ENCODE measurements at regions not wholly inside any gene's neighbourhood (a gene's known extent, or its start where the extent isn't known, plus 50 kb on each side); places are given as distances from the start of the nearest gene placed in this dataset.

DNA sequence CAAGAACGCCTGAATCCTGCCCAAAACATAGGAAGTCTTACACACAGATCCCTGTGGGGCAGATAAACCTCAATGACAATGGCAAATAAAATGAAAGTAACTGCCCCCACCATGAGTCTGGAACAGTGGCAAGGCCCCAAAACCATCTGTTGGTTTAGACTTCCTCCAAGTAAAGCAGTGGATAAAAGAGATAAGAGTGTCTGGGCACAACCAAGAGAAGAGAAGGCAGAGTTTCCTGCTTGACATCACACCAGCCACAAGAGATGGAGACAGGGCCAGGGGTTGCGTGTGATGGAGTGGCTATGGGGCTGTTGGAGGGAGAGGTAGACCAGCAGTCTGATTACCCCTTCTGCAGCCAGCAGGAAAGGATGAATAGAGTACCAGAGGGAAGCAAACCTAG lies 212.1 kb upstream of the POU3F3 start:
- no peaks in the 10 kb centered on the region for H4K20me1 ChIP-seq (replicated peaks in 1 of 2; ENCODE audit: control insufficient read depth in 1 of 2, insufficient read depth in 2 of 2, low read length in 2 of 2)
- no peak overlapping the region for H3K14ac ChIP-seq (ENCODE audit: insufficient read length)
- no peak overlapping the region for H3K18ac ChIP-seq (ENCODE audit: extremely low read depth, low read length)
- H3K23me2 ChIP-seq (ENCODE audit: low read depth, low read length) = no peaks in the 10 kb centered on the region
- WGBS, 2 experiments (ENCODE audit: extremely low coverage in 1 of 2, insufficient coverage in 1 of 2, insufficient read length in 1 of 2, insufficient replicate concordance in 2 of 2, low coverage in 1 of 2, low lambda C conversion rate in 2 of 2, missing lambda C conversion rate in 1 of 2) = 97% methylated on average over 2 of the region's 2 CpGs; no CpG with 5 or more reads in 1 of the 2 experiments
- H3K4me2 ChIP-seq (ENCODE audit: insufficient read depth in 1 of 2, low read depth in 2 of 2, low read length in 2 of 2) = no peak overlapping the region
- H2AK5ac ChIP-seq (ENCODE audit: low read depth, low read length) = no peak overlapping the region
- FAIRE-seq (no peak), DNase-seq (ENCODE audit: low read depth in 1 of 2, low spot score in 2 of 2) (no peak)
- no peak overlapping the region for H2AFZ ChIP-seq (ENCODE audit: low read length)
- no peak overlapping the region for H2BK15ac ChIP-seq (ENCODE audit: low read length)
- no peaks in the 10 kb centered on the region for H3K79me1 ChIP-seq (ENCODE audit: low read depth, low read length)
- H2BK120ac ChIP-seq (replicated peaks; ENCODE audit: low read depth, low read length) = no peak overlapping the region
- H4K5ac ChIP-seq (ENCODE audit: insufficient read length, low read depth, low read length) = no peak overlapping the region
- H3K27ac ChIP-seq (ENCODE audit: low read depth, low read length) = no peak overlapping the region
- no peaks in the 10 kb centered on the region for H3K79me2 ChIP-seq (ENCODE audit: control insufficient read depth in 1 of 2, insufficient read depth in 2 of 2, low read length in 2 of 2)
- H3K36me3 ChIP-seq (ENCODE audit: control insufficient read depth in 2 of 4, insufficient read depth in 4 of 4, low read length in 3 of 4) = no peaks in the 10 kb centered on the region
- H3K56ac ChIP-seq (replicated peaks; ENCODE audit: insufficient read length, low read depth, low read length) = no peak overlapping the region
- H4K91ac ChIP-seq (replicated peaks; ENCODE audit: insufficient read length, low read length) = no peak overlapping the region
- H3K4me3 ChIP-seq (ENCODE audit: extremely low read depth in 1 of 4, insufficient read depth in 2 of 4, low read depth in 3 of 4, low read length in 4 of 4) = no peak overlapping the region
- no peaks in the 10 kb centered on the region for H3K27me3 ChIP-seq (replicated peaks in 1 of 4; ENCODE audit: control insufficient read depth in 3 of 4, extremely low read depth in 1 of 4, insufficient read depth in 3 of 4, low read length in 3 of 4)
- H3K4ac ChIP-seq (replicated peaks; ENCODE audit: insufficient read length, low read depth, low read length) = no peak overlapping the region
- H3K9me3 ChIP-seq (ENCODE audit: insufficient read depth in 2 of 2, low read depth in 1 of 2, low read length in 1 of 2) = no peaks in the 10 kb centered on the region
- ChIA-PET CTCF (ENCODE audit: partially characterized antibody) (no interaction called here), POLR2A (ENCODE audit: partially characterized antibody) (no interaction called here)
- no peak overlapping the region for H2BK5ac ChIP-seq (ENCODE audit: low read depth, low read length)
- H4K8ac ChIP-seq (ENCODE audit: extremely low read depth, insufficient read depth, low read length) = no peak overlapping the region
- H3K4me1 ChIP-seq (replicated peaks in 1 of 4; ENCODE audit: control insufficient read depth in 3 of 4, insufficient read depth in 4 of 4, low read length in 3 of 4) = no peaks in the 10 kb centered on the region
- H3K9ac ChIP-seq (replicated peaks in 1 of 4; ENCODE audit: extremely low read depth in 1 of 4, low read depth in 3 of 4, low read length in 3 of 4) = no peak overlapping the region
- no peak overlapping the region for H2BK20ac ChIP-seq (ENCODE audit: low read length)
- H2BK12ac ChIP-seq (ENCODE audit: low read depth, low read length) = no peak overlapping the region
- H3K23ac ChIP-seq (ENCODE audit: insufficient read length) = no peak overlapping the region
- TF ChIP-seq TAF1 (IDR thresholded peaks at IDR 0.05; ENCODE audit: low read depth, low read length) (no peak), MAFK (IDR thresholded peaks at IDR 0.05; ENCODE audit: low read depth, low read length) (no peak)

Measured in H1 (cell line).